CD1c-positive myeloid dendritic cell (primary cell): ENCODE measurements at regions not wholly inside any gene's neighbourhood (a gene's known extent, or its start where the extent isn't known, plus 50 kb on each side); places are given as distances from the start of the nearest gene placed in this dataset.
"Not testable (repeated sequence)": the region's sequence is repeated elsewhere in the genome, so short reads cannot be mapped to it uniquely, and the experiment has no call there.

Source experiments
- DNase-seq: peaks from one replicate; pipeline ENCODE4 v3.0.0-alpha.2; 2016; ENCODE audit errors: extremely low spot score

DNA sequence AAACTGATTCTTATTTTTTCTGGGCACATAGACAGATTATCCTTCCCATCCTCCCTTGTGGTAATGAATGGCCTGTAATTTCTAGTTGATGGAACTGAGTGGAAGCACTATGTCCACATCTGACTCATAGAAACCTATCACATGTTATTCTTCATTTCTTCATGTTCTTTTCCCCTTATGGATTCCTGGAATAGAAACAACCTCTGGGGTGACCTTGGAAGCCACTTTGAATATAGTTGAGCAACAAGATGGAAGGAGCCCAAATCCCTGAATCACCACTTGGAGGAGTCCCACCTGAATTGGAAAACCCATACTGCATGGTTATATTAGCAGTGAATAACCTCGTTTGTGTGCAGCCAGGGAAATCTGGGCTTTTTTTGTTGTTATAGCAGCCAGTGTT is 137.8 kb downstream of the MID1IP1 start:
- DNase-seq, result no peak

DNA sequence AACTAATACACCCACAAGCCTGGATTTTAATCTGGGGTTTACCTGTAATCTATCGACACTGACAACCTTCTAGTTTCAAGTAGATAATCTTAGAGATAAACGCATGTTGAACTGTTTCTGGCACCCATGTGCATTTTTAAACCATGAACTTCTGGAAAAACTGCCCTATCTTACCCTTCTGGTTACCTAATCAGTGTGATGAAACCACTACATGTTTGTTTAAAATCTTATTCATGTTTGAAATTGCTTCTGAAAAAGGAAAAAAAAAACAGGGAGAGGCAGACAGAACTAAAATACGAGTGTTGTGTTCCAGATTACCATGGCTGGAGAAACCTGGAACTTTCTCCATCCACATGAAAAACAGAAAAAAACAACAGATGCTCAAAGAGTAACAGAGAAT is 139.3 kb downstream of the MID1IP1 start:
- no peak for DNase-seq

DNA sequence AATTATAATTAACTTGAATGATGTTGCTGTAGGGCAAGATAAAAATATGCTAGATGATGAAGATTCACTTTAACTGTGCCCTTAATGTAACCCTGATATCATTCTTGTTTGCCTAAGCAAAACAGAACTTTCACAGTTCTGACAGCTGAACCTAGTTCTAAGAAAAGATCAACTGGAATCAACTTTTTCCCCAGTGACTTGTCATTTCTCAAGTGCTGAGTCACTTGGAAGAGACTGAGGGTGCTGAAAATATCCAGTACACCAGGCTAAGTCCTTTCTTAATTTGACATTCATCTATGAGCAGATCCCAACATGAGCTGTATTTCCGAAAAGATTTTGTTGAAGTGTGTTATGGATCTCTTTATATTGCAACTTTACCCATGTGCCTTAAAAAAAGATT is 140.4 kb downstream of the MID1IP1 start:
- no peak for DNase-seq

DNA sequence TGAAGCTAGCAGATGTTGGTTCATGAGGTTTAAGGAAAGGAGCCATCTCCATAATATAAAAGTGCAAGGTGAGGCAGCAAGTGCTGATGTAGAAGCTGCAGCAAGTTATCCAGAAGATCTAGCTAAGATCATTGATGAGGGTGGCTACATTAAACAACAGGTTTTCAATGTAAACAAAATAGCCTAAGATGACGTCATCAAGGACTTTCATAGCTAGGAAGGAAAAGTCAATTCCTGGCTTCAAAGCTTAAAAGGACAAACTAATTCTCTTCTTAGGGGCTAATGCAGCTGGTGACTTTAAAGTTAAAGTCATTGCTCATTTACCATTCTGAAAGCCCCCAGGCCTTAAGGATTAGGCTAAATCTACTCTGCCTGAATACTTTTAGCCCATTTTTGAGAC is 141.9 kb downstream of the MID1IP1 start:
- no peak for DNase-seq

DNA sequence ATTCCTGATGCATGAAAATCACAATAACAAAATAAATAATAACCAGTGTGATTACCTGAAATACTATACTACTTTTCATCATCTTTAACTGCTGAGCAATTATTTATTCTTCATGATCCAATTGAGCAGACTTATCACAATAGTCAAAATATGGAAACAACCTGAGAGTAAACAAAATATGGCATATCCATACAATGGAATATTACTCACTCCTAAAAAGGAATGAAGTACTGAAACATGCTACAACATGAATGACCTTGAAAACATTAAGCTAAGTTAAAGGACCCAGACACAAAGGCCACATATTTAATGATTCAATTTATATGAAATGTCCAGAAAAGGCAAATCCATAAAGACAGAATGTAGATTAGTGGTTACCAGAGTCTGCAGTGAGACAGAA is 146.8 kb downstream of the MID1IP1 start:
- no peak for DNase-seq

DNA sequence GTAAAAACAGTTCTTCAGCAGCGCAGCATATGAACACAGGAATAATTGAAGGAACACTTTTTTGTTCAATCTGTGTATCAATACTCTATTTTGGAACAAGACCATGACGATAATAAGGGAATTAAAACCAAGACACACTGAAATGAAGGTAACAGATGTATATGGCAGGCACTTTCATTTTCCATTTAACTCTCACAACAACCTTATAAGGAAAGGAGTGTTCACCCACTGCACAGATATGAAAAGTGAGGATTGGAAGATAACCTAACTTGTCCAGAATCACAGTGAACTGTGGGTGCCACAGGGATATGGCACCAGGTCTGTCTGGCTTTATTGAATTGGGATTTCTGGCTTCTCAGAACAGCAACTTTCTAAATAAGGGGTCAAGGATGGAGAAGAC is 153.3 kb downstream of the MID1IP1 start:
- no peak for DNase-seq

DNA sequence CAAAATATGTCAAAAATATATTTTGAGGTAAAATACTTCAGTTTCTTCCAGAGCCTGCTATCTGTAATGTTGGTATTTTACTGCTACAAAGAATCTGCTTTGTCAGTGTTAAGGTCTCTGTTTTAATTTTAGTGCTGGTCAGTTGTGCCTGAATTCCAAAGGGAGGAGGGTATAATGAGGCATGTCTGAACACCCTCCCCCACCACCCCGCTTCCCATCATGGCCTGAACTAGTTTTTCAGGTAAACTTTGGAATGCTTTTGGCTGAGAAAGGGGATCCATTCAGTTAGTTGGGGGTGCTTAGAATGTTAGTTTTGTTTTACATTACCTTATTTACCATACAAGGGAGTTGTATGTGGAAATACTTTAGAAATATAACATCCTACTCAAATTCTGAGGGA is 158.5 kb downstream of the MID1IP1 start:
- DNase-seq, result no peak

DNA sequence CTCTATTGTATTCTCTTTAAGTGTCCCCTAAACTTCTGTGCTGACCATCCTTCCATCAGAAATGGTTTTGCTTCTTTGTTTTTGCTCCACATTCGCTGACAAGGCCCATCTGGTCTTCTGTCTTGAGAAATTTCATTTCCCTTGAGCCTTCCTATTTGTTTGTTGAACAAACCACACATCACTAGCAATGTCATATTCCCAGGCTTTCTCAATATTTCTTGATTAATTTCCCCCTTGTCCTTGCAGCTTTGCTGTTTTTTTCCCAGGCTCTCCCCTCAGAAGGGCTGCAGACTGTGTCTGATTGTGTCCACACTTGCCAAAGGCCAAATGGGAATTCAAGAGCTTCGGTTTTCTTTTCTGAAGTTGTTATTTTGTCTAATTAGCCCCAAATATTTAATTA is 158.9 kb downstream of the MID1IP1 start:
- DNase-seq, result no peak

DNA sequence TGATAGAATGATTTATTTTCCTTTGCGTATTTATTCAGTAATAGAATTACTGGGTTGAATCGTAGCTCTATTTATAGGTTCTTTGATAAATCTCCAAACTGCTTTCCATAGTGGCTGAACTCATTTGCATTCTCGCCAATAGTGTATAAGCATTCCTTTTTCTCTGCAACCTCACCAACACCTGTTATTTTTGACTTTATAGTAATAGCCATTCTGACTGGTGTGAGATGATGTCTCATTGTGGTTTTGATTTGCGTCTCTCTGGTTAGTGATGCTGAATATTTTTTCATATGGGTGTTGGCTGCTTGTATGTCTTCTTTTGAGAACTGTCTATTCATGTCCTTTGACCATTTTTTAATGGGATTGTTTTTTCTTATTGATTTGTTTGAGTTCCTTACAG is 160.7 kb downstream of the MID1IP1 start:
- DNase-seq, result no peak

DNA sequence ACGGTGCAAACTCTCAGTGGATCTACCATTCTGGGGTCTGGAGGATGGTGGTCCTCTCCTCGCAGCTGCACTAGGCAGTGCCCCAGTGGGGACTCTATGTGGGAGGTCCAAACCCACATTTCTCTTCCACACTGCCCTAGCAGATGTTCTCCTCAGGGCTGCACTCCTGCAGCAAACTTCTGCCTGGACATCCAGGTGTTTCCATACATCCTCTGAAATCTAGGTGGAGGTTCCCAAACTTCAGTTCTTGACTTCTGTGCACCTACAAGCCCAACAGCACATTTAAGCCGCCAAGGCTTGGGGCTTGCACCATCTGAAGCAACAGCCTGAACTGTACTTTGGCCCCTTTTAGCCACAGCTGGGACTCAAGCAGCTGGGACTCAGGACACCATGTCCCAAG is 162.0 kb downstream of the MID1IP1 start:
- DNase-seq, result not testable (repeated sequence)

DNA sequence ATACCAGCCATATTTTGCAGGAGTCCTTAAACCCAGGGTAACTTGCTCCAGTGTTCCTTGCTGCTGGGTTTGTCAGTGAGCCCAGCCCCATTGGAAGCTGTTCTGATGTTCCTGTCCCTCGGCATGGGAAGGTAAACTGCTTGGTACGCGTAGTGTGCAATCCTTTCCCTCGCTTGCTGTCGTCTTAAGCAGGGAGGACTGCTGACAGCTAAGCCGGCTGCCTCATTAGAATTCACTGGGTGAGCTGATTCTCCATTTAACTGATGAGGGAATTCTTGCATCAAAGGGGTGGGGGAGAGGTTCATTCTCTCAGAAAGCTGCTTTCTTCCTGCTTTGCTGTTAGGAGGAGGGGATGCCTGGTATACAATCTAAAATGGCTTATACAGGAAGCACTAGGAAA is 164.6 kb downstream of the MID1IP1 start:
- DNase-seq, result no peak

DNA sequence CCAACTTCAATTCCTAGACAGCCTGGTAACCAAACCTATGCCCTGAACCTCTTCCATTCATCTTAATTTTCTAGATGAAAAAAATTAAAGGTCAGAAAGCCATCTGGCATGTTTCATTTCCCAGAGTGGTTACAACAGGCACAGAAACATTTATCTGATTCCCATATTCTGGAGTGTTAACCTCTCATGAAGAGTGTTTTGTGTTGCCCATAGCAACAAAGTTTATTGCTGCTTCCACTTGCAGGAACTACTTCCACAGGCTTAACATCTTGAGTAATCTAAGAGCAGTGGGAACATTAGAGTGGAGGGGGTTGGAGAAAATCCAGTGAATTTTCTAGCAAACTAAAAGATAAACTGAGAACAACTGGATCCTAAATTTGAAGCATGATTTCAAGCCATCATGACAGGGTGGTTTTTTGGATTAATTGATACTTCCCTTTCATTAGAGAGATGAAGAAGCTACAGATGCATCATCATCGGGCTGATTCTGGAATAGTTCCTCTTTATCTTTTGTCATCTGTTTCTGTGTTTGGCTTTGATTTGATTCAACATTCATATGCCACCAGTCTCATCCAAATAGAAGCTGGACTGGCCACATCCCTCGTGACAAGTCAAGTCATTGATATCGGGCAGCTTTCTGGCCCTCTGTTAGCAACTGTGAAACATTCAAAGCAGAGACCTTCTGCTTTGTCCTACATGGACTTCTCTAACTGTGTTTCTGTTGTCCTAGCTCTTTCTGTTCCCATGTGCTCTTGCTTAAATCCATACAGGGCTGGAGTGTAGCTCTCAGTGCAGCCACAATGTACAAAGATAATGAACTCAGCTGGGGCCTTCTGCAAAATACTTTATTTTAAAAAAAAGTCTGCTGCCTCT is 167.3 kb downstream of the MID1IP1 start:
- peak; percentile 49 for DNase-seq

DNA sequence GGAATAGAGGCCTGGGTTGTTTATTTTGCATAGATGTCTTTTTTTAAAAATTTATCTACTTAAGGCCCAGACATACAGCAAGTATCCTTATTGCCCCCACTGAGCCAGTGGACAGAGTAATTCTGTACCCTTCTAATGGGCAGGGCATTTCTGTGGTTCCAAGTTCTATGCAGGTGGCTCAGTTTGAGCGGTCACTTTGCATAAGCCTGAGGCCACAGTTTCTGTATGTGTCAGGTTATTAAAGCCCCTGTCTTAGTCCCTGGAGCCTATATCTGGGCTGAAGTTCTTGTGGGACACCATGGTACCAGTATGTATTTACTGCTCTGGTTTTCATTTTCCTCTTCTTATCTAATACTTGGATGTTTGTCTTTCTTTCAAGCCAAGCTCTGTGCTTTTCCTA is 168.8 kb downstream of the MID1IP1 start:
- DNase-seq, result no peak

DNA sequence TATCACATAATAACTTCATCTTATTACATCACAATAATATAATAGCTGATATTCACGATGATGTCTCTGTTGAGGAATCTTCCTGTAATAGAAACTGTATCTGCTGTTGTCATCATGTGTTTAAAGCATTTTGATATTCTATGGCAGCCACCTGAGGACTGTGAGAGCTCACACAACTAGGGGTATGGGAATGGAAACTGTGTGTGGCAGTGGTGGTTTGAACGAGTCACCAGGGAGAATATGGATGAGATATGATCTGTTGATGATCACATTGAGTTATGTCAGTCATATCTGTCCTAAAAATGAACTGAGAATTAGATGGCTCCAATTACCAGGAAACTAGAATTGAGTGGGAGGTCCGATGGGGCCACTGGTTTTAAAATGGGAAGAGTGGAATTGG is 169.6 kb downstream of the MID1IP1 start:
- DNase-seq, result peak; percentile 37

DNA sequence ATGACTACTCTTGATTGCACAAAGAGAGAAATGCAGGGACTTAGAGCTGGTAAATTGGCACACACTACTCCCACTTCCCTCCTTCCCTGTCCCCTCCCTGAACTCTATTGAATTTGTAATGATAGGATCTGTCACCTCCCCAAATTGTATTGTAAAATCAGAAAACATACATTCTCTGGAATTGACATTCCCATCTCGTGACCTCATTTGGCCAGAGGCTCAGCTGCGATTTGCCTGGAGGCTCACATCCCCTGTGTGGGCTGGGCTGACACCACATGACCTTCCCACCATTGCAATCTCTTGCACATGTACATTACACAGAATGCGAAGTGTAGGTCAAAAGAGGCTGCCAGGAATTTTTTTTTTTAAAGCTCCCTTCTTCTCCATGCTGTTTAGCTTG is 172.1 kb downstream of the MID1IP1 start:
- DNase-seq, result peak; percentile 74

DNA sequence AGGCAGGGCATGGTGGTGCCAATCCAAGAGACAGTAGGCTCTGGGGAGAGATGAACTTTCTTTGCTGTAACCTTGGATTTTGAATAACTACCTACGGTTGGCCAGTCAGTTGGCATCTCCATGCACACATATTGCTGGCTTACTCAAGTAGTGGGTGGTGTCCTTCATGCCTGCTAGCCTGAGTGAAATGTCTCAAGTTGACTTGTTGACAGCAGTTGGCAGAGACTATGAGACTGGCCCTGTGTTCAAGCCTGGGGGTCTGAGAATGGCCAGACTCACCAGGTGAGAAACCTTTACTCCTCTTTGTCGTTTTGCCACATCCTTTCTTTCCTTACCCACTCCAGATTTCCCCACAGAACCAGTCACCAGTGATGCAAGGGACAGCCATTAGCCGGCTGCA is 173.3 kb downstream of the MID1IP1 start:
- no peak for DNase-seq

DNA sequence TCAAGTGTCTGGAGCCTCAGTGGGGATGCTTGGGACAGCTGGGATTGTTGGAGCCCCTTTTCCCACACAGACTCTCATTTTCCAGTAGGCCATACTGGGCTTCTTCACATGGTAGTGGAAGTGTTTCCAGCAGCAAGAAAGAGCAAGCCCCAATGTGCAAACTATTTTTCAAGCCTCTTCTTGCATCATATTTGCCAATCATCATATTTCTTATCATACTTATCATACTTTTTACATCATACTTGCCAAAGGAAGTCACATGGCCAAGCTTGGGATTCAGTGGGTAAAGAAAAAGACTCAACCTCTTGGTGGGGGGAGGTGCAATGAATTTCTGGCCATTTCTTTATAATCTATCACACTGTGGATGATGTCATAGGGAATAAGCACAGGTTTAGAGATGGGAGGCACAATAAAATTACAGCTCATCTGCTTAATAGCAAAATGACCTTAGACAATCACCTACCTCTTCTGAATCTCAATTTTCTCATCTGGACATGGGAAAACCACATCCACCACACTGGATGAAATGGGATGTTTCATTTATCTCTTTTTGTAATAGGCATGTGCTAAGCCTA is 174.2 kb downstream of the MID1IP1 start:
- no peak for DNase-seq

DNA sequence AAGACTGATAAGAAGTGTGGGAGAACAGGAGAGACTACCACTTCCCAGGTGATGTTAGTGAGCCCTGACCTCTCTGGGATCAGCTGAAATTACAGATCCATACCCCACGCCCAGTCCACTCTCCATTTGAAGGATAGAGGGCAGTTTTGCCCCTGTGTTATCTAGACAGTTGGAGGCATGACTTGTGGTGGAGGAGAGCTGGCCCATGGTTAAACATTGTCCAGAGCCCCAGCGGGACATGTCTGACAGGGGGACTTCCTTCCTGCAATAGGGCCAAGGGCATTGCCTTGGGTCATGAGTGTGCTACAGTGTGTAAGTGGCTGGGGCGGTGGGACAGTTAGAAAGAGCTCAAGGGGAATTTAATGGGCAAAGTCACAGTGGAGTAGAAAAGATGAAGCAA is 181.1 kb downstream of the MID1IP1 start:
- no peak for DNase-seq

DNA sequence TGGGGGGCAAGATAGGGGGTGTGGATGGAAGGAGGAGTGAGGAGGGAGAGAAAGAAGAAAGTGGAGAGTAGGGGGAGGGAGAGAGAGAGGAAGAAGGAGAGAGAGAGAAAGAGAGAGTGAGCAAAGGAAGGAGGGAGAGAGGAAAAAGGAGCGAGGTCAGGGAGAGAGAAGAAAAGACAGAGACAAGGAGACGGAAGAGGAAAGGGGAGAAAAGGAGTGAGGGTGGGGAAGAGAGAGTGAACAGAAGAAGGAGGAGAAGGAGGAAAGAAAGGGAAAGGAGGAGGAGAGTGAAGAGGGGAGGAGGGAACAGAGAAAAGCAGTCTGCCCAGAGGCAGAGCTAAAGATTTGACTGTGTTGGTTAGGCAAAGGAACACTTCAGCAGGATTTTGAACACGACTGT is 181.6 kb downstream of the MID1IP1 start:
- no peak for DNase-seq

DNA sequence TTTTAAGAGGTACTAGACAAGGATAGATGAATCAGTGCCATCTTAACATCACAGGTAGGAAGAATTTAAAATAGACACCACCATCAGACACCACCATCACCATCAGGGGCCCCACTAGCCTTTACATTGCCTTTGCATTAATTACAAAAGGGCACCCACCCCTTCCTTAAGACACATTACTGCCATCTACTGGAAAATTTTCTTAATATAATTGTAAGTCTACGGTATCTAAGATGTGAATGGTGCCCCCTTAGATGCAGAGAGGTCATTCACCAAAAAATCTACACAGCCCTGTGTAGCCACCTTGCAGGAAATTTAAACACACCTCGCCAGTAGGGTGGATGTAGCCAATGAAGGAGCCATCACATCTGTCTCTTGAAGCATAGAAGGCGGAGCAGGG is 184.1 kb downstream of the MID1IP1 start:
- peak; percentile 49 for DNase-seq

DNA sequence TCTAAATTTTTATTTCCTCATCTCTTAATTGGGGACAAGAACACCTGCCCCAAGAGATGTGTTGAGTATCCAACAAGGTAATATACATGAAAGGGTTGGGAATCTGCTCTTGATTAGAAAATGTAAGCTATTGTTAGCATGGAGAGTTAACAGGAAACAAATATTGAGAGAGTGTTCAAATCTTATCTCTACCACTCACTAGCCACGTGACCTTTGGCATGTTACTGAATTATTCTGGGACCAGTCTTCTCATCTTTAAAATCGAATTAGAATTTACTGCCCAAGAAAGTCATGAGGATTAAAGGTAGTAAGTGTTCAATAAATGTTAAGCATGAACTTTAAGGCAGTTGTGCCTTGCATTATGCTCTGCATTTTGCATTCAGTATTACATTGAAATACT is 184.7 kb downstream of the MID1IP1 start:
- no peak for DNase-seq

DNA sequence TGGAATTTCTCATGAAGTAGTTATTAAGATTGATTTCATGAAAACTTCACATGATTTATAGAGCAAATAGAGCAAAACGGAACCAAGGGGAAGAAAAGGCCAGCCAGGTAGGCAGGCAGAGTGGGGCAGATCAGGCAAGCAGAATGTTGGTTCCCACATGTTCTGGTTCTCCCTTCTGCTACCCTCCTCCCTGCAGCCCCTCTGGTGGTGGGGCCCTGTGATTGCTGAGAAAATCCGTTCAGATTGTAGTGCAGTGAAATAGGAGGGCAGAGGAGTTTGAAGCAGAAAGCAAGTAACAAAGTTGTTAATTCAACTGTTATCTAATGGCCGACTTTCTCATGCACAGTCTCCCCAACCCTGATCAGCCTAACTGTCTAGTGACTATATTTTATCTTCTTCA is 185.3 kb downstream of the MID1IP1 start:
- no peak for DNase-seq

DNA sequence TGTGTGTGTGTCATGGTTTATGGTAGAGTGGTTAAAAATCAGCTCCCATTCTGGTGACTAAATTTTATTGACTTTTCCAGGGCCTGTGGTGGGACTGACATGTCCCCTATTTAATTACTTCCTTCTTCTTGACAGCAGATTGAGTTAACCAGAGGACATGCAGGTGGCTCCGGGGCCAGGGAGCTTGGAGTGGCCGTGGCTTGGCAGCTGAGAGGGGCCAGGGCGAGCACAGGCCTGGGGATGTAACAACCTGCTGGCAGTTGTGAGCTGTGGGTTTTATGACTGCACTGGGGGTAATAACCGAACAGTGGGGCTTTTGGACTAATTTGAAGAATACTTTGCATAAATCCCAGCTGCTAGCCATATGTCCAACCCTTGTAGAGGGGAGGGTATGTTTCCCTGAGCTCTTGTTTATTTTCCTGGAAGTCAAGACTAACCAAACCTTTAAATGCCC is 186.0 kb downstream of the MID1IP1 start:
- no peak for DNase-seq

DNA sequence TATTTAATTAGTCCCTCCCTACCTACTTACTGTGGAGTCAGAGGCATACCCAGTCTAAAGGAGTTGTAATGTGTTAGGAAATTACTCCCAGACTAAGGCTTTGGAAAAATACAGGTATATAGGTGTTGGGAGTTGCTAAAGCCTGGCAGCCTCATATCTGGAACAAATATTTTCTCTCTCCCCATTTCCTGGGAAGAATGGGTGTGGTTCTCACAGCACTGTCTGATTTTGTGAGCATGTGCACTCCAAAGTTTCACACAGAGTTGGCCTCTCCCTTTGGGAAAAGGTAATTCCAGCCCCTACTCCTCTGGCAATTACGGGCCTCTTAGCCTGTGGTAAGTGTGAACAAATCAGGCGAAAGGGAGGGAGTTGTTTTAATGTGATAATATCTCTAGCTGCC is 187.0 kb downstream of the MID1IP1 start:
- no peak for DNase-seq
